ENCODE measurements at regions not wholly inside any gene's neighbourhood (a gene's known extent, or its start where the extent isn't known, plus 50 kb on each side); places are given as distances from the start of the nearest gene placed in this dataset.
A peak's percentile ranks its signal among the peaks of the same experiment; 100 is the strongest.
"Not testable (repeated sequence)": the region's sequence is repeated elsewhere in the genome, so short reads cannot be mapped to it uniquely, and the experiment has no call there.

DNA sequence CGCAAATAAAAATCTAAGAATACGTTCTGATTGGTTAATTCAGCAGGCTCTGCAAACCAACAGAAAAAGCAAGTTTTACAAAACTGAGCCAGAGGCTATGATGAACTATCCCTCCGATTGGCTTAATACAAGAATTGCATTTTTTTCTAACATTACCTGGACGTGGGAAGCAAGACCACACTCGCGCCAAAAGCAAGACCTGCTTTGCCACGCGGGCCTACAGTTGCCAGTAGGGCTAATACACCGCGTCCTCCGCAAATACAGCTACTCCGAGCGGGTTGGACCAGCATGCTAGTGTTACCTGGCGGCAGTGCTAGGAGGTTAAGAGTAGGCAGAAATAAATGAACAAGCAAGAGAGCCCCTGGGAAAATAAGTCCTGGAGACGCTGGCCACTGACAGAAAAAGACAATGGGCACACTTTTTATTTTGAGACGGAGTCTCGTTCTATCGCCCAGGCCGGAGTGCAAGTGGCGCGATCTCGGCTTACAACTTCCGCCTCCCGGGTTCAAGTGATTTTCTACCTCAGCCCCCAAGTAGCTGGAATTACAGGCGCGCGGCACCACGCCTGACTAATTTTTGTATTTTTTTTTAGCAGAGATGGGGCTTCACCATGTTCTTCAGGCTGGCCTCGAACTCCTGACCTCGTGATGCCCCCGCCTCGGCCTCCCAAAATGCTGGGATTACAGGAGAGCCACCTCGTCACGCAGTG, 131.9 kb upstream of the BTN3A2 start:
- DNase-seq (ENCODE audit: extremely low read depth, low read depth): no peak

DNA sequence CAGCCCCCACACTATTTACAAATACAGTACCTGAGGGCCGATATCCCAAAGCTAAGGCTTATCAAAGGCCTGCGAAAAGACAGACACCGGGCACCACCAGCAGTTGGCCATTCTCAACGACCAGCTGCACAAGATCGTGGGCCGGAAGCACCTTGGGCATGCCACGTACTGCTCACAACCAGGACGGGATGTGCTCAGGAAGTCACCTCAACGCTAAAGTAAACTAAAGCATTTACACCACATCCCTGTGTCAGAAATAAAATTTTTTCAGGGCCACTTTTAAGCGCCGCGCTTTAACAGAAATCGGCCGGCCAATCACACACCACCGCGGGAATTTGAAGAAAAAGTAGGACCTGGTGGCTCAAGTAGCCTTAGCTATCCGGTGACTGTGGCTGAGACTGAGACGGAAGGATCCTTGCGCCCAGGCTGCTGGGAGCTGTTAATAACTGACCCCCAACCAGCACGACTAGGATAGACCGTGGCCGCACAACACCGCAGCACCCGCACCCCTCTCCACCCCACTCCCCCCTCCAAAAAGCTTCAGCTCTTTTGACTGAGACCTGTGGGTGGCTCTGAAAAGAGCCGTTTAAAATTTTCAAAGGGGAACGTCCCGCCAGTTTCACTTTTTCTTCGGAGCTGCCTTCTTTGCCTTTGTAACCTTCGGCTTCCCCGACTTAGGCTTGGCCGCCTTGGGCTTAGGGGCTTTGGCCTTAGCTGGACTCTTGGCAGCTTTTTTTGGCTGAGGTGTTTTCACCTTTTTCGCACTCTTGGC, 131.2 kb upstream of the BTN3A2 start:
- no peak for DNase-seq (ENCODE audit: extremely low read depth, low read depth)
- TF ChIP-seq, protein P1, sequence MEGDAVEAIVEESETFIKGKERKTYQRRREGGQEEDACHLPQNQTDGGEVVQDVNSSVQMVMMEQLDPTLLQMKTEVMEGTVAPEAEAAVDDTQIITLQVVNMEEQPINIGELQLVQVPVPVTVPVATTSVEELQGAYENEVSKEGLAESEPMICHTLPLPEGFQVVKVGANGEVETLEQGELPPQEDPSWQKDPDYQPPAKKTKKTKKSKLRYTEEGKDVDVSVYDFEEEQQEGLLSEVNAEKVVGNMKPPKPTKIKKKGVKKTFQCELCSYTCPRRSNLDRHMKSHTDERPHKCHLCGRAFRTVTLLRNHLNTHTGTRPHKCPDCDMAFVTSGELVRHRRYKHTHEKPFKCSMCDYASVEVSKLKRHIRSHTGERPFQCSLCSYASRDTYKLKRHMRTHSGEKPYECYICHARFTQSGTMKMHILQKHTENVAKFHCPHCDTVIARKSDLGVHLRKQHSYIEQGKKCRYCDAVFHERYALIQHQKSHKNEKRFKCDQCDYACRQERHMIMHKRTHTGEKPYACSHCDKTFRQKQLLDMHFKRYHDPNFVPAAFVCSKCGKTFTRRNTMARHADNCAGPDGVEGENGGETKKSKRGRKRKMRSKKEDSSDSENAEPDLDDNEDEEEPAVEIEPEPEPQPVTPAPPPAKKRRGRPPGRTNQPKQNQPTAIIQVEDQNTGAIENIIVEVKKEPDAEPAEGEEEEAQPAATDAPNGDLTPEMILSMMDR (IDR thresholded peaks at IDR 0.05; ENCODE audit: low read depth, low read length): no peak

More for the DNA sequence above, 131.9 kb upstream of the BTN3A2 start:
- TF ChIP-seq, protein P1 (IDR thresholded peaks at IDR 0.05; ENCODE audit: low read depth, low read length): no peak

DNA sequence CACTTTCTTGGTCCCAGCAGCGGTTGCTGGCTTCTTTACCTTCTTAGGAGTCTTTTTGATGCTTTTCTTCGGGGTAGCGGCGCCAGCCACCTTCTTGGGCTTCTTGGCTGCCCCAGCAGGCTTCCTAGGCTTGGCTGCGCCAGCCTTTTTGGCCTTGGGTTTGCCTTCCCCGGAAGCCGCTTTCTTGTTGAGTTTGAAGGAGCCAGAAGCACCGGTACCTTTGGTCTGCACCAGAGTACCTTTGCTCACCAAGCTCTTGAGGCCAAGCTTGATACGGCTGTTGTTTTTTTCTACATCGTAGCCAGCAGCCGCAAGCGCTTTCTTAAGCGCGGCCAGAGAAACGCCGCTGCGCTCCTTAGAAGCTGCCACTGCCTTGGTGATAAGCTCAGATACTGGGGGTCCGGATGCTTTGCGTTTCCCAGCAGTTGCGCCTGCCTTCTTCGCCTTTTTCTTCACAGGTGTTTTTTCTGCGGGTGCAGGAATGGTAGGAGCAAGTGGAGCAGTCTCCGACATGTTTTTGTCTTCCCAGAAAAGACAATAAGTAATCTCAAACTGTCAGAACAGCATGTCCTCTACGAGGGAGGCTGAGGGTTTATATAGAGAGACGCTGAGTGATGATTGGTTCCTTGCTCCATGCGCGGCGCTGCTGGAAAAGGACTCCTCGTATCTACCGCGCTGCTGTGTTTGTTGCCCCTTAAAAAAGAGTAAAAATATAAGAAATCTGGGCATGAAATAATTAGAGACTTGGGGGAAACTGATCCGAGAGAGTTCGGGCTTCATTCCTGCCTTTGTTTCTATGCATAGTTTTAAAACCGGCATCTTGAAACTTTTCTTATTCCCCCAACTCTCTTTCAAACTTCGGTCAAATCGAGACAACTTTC, 130.3 kb upstream of the BTN3A2 start:
- DNase-seq (ENCODE audit: extremely low read depth, low read depth): no peak
- TF ChIP-seq, protein P1 (IDR thresholded peaks at IDR 0.05; ENCODE audit: low read depth, low read length): no peak; the same call in 1 of the 2 replicates

DNA sequence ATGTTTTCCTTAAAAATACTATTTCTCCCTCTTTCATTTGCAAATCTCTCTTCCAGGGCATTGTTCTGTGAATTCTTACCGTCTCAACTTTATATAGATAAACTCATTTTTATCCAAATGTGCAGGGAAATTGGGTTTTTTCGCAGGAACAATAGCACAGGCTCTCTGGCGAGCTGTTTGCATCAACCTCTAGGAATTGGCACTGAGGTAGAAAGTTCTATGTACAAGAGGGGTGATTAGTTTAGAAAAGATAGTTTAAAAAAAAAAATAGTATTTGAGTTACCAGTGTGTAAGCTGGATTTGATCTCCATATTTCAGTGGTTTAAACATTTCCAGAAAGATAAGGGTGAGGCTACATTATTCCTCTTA, 129.7 kb upstream of the BTN3A2 start:
- TF ChIP-seq, protein P1 (IDR thresholded peaks at IDR 0.05; ENCODE audit: low read depth, low read length): no peak
- DNase-seq (ENCODE audit: extremely low read depth, low read depth): no peak

DNA sequence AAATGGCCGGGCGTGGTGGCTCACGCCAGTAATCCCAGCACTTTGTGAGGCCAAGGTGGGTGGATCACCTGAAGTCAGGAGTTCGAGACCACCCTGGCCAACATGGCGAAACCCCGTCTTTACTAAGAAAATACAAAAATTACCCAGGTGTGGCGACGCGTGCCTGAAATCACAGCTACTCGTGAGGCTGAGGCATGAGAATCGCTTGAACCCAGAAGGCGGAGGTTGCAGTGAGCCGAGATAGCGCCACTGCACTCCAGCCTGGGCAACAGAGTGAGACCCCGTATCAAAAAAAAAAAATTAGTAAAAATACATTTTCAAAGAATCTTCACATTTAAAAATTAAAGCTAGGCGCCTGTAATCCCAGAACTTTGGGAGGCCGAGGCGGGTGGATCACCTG, 125.6 kb upstream of the BTN3A2 start:
- not testable (repeated sequence) for DNase-seq (ENCODE audit: extremely low read depth, low read depth)

DNA sequence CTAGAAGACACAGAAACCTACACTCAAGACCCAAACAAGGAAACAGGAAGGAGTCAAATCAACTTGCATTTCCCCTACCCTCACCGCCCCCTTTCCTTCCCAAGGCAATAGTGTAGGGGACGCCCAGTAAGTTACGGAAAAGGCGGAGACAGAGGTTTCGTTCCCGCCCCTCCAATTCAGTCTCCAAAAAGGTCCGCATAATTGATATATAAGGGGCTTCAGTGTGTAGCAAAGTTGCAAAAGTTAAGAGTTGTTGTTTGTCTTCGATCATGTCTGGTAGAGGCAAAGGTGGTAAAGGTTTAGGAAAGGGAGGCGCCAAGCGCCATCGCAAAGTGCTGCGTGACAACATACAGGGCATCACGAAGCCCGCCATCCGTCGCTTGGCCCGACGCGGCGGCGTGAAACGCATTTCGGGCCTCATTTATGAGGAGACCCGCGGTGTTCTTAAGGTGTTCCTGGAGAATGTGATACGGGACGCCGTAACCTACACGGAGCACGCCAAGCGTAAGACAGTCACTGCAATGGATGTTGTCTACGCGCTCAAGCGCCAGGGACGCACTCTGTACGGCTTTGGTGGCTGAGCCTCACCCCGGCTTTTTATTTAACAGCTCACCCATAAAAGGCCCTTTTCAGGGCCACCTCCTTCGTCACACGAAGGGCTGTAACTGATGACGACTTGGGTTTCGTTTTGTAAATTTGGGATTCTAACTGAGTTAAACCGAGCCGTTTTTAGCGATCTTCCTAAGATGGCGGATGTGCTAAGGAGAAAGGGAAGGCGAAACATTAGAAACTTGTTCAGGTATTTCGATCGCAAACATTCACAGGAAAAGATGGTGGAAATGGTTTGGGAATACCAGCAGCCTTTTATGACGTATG, 124.6 kb upstream of the BTN3A2 start:
- peak; percentile 80 for DNase-seq (ENCODE audit: extremely low read depth, low read depth)
- TF ChIP-seq, protein P1 (IDR thresholded peaks at IDR 0.05; ENCODE audit: low read depth, low read length): no peak
